Ishikawa (cell line): ENCODE measurements at regions not wholly inside any gene's neighbourhood (a gene's known extent, or its start where the extent isn't known, plus 50 kb on each side); places are given as distances from the start of the nearest gene placed in this dataset.

ENCODE experiments used
- CEBPB ChIP-seq: IDR thresholded peaks from 2 replicates; pipeline ENCODE4 v1.6.1; 2012
- CREB1 ChIP-seq: IDR thresholded peaks from 2 replicates; pipeline ENCODE4 v1.6.1; 2012; ENCODE audit warnings: low read depth
- EGR1 ChIP-seq: IDR thresholded peaks from 2 replicates; pipeline ENCODE4 v1.6.1; 2012
- EP300 ChIP-seq: IDR thresholded peaks from 2 replicates; pipeline ENCODE4 v1.6.1; 2012; ENCODE audit warnings: borderline replicate concordance
- FOXM1 ChIP-seq: IDR thresholded peaks from 2 replicates; pipeline ENCODE4 v1.6.1; 2012; ENCODE audit warnings: low read depth, borderline replicate concordance
- MAX ChIP-seq: IDR thresholded peaks from 2 replicates; pipeline ENCODE4 v1.6.1; 2012
- NFIC ChIP-seq: IDR thresholded peaks from 2 replicates; pipeline ENCODE4 v1.6.1; 2012
- RAD21 ChIP-seq: IDR thresholded peaks from 2 replicates; pipeline ENCODE4 v1.6.1; 2012; ENCODE audit warnings: low read depth
- TAF1 ChIP-seq: IDR thresholded peaks from 2 replicates; pipeline ENCODE4 v1.6.1; 2012; ENCODE audit warnings: low read depth, mild to moderate bottlenecking
- TCF12 ChIP-seq: IDR thresholded peaks from 2 replicates; pipeline ENCODE4 v1.6.1; 2012; ENCODE audit warnings: low read depth
- TEAD4 ChIP-seq: IDR thresholded peaks from 2 replicates; pipeline ENCODE4 v1.6.1; 2012
- USF1 ChIP-seq: IDR thresholded peaks from 2 replicates; pipeline ENCODE4 v1.6.1; 2012
- YY1 ChIP-seq: IDR thresholded peaks from 2 replicates; pipeline ENCODE4 v1.6.1; 2012; ENCODE audit warnings: low read depth
- ZBTB7A ChIP-seq: IDR thresholded peaks from 2 replicates; pipeline ENCODE4 v1.6.1; 2012; ENCODE audit warnings: low read depth
- TF ChIP-seq, protein P1 (sequence below): IDR thresholded peaks from 2 replicates; pipeline ENCODE4 v1.6.1; 2012; ENCODE audit warnings: low read depth, mild to moderate bottlenecking

- TF ChIP-seq TAF1 (no peak), YY1 (no peak), USF1 (no peak), ZBTB7A (no peak), CREB1 (no peak), TCF12 (no peak), FOXM1 (no peak), MAX (no peak), EP300 (no peak), CEBPB (no peak), NFIC (no peak), RAD21 (no peak)
- TF ChIP-seq, protein P1, sequence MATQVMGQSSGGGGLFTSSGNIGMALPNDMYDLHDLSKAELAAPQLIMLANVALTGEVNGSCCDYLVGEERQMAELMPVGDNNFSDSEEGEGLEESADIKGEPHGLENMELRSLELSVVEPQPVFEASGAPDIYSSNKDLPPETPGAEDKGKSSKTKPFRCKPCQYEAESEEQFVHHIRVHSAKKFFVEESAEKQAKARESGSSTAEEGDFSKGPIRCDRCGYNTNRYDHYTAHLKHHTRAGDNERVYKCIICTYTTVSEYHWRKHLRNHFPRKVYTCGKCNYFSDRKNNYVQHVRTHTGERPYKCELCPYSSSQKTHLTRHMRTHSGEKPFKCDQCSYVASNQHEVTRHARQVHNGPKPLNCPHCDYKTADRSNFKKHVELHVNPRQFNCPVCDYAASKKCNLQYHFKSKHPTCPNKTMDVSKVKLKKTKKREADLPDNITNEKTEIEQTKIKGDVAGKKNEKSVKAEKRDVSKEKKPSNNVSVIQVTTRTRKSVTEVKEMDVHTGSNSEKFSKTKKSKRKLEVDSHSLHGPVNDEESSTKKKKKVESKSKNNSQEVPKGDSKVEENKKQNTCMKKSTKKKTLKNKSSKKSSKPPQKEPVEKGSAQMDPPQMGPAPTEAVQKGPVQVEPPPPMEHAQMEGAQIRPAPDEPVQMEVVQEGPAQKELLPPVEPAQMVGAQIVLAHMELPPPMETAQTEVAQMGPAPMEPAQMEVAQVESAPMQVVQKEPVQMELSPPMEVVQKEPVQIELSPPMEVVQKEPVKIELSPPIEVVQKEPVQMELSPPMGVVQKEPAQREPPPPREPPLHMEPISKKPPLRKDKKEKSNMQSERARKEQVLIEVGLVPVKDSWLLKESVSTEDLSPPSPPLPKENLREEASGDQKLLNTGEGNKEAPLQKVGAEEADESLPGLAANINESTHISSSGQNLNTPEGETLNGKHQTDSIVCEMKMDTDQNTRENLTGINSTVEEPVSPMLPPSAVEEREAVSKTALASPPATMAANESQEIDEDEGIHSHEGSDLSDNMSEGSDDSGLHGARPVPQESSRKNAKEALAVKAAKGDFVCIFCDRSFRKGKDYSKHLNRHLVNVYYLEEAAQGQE: no peak
Measured at GRCh38 chr4:103895876-103896465, 176.2 kb upstream of the TACR3 start.

DNA sequence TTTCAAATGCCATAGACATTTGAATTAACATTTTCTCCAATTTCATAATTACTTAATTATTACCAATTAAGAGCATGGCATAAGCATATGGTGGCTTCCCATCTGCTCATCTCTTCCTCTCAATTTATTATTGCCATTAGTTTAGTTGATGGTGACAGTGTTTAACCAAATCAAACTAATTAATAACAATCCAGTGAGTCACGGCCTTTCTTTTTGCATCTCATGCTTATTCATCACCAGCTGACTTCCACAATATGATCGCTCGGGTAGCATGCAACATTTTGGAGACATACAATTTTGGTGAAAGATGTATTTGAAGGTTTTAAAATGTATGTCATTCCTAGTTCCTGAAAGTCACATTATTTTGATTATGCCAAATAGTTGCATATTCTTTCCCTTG is 172.8 kb upstream of the TACR3 start:
- TF ChIP-seq, protein P1: no peak
- TF ChIP-seq NFIC (no peak), EP300 (no peak), YY1 (no peak), FOXM1 (no peak), TEAD4 (no peak), CREB1 (no peak), TCF12 (no peak), MAX (no peak), USF1 (no peak), CEBPB (no peak), TAF1 (no peak), RAD21 (no peak), EGR1 (no peak)

- TF ChIP-seq CEBPB (no peak), USF1 (no peak), FOXM1 (no peak), RAD21 (no peak), TEAD4 (no peak), ZBTB7A (no peak), TAF1 (no peak), YY1 (no peak), MAX (no peak), TCF12 (no peak), EP300 (no peak), EGR1 (no peak), CREB1 (no peak), NFIC (no peak)
- TF ChIP-seq, protein P1: no peak
Measured at GRCh38 chr4:103887191-103887590, 167.4 kb upstream of the TACR3 start.

- TF ChIP-seq RAD21 (no peak), NFIC (no peak), YY1 (no peak), CEBPB (no peak), ZBTB7A (no peak), TCF12 (no peak), TAF1 (no peak), EGR1 (no peak), MAX (no peak), FOXM1 (no peak), TEAD4 (no peak), USF1 (no peak), CREB1 (no peak), EP300 (no peak)
- TF ChIP-seq, protein P1: no peak
Measured at GRCh38 chr4:103885152-103885551, 165.4 kb upstream of the TACR3 start.
